ENCODE measurements at regions not wholly inside any gene's neighbourhood (a gene's known extent, or its start where the extent isn't known, plus 50 kb on each side); places are given as distances from the start of the nearest gene placed in this dataset.

GRCh38 chr18:76604935-76605240 is 109.8 kb upstream of the ZNF516 start:
- no peak for TF ChIP-seq CTCF (IDR thresholded peaks at IDR 0.05; ENCODE audit: insufficient read depth, low read depth, low read length)
- no peak for TF ChIP-seq EZH2 (IDR thresholded peaks at IDR 0.05; ENCODE audit: insufficient read depth, low read length)

Measured in astrocyte (in vitro differentiated cells and primary cell).